D721Med (cell line): ENCODE measurements at regions not wholly inside any gene's neighbourhood (a gene's known extent, or its start where the extent isn't known, plus 50 kb on each side); places are given as distances from the start of the nearest gene placed in this dataset.

Source experiments
- DNase-seq: peaks from one replicate; pipeline ENCODE4 v3.0.0; 2011; ENCODE audit warnings: low spot score; ENCODE audit not compliant: insufficient read length
- FAIRE-seq: peaks from 2 replicates; lab custom pipeline; 2011; peaks lifted over from hg19 to GRCh38; lab: Jason Lieb, UNC
- TF ChIP-seq, protein P1 (sequence below): IDR thresholded peaks from 2 replicates; pipeline ENCODE4 v1.5.1; 2012; ENCODE audit warnings: mild to moderate bottlenecking, control low read depth; ENCODE audit not compliant: insufficient read depth; ENCODE audit errors: missing control alignments

DNA sequence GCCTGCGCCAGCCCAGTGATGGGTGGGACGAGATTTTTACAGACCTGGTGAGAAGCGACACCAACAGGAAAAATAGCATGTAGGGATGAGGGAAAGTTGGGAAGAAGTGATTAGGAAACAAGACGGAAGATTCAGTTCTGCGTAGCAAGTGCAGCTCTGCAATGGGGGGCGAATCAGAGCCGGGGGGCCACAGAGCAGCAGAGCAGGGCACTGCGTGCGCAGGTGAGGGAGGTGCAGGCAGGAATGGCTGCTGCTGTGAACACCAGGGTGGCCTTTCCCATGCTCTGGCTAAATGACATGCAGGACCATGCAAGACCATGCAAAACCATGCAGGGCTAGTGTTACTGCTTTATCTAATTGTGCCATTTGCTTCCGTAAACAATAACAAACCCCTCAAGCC lies 442.7 kb upstream of the FRG1 start:
- no peak for FAIRE-seq
- TF ChIP-seq, protein P1, sequence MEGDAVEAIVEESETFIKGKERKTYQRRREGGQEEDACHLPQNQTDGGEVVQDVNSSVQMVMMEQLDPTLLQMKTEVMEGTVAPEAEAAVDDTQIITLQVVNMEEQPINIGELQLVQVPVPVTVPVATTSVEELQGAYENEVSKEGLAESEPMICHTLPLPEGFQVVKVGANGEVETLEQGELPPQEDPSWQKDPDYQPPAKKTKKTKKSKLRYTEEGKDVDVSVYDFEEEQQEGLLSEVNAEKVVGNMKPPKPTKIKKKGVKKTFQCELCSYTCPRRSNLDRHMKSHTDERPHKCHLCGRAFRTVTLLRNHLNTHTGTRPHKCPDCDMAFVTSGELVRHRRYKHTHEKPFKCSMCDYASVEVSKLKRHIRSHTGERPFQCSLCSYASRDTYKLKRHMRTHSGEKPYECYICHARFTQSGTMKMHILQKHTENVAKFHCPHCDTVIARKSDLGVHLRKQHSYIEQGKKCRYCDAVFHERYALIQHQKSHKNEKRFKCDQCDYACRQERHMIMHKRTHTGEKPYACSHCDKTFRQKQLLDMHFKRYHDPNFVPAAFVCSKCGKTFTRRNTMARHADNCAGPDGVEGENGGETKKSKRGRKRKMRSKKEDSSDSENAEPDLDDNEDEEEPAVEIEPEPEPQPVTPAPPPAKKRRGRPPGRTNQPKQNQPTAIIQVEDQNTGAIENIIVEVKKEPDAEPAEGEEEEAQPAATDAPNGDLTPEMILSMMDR: no peak
- DNase-seq: no peak

DNA sequence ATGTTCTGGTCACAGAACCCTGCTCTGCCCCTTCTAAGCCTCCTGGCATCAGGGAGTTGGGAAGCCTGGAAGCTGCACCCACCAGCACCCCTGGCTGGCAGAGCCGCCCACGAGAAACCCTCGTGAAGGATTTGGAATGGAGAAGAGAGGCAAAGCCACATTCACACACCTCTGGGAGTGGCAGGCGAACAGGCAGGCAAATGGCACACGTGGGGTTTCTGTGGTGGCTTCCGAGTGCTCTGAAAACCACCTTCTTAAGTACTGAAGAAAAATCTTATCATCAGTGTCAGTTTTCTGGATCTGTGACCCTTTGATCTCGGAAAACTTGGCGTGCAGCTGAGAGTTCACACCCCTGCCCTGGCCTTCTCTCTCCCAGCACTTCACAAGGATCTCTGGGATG lies 442.2 kb upstream of the FRG1 start:
- TF ChIP-seq, protein P1: no peak
- DNase-seq (no peak), FAIRE-seq (no peak)

DNA sequence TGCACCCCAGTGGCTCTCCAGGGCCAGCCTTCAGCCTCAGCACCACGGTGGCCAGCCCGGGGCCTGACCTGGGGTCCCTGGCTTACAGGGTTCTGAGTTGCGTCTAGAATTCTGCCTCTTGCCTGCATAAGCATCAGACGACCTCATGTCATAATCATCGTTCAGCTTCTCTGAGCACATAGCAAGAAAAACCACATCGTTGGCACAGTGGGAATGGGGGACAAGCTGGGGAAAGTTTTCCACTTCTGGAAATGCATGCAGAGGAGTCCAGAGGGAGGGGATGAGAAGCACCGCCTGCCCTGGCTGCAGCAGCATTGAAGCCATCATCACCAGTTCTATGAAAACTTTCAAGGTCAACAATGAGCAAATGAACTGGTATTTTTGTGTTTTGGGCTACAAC lies 441.0 kb upstream of the FRG1 start:
- TF ChIP-seq, protein P1: no peak
- FAIRE-seq (no peak), DNase-seq (no peak)

DNA sequence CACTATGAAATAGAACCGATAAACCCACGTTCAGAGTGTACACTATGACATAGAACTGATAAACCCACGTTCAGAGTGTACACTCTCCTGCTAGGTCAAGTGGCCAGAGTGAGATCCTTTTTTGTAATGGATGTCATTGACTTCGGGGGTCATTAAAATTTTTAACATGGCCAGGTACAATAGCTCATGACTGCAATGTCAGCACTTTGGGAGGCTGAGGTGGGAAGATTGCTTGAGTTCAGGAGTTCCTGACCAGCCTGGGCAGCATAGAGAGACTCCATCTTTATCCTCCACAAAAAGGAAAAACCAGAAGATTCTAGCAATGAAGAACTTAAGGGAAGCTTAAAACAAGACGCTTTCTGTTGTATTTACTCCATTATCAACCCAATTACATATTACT lies 439.7 kb upstream of the FRG1 start:
- no peak for FAIRE-seq
- TF ChIP-seq, protein P1: no peak
- DNase-seq: no peak

DNA sequence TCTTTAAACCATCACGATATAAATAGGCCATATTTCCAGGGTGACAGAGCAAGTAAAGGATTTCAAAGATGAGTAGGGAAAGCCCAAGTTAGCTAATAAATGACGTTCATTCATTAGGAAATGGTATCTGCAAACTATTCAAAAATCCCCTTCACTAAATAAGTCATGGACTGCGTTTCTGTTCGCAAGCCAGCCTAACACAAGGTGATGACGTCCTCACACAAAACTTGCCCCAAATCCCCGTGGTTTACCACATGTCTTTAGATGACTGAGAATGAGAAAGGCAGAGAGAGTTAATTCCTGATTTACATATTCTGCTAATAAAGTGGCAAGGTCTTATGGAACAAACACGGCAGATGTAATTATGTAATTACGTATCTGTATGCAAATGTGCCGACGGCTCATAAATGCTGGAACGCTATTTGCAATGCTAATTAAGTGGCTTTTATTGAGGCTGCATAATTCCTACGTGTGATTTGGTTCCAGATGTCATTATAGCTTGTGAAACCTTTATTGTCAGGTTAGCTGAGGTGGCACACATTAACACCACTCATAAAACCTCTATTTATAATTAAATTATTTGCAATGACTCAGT lies 437.7 kb upstream of the FRG1 start:
- FAIRE-seq: no peak
- no peak for DNase-seq
- TF ChIP-seq, protein P1: no peak

DNA sequence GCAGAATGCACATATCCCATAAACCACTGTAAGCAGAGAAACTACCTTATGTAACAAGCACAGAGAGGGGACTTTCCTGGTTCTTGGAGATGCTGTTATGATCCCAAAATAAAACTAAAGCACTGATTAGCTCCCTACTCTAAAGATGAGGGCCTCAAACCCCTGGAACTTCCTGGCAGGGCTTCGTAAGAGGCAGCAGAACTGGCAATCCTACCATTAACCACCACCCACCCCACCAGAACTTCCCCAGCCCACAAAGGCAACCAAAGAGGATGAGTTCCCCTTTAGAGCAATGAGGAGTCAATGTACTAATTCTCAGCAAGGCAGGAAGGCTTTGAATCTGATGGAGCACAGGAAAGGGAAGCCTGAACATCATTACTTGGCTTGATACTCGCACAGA lies 436.5 kb upstream of the FRG1 start:
- TF ChIP-seq, protein P1: no peak
- DNase-seq: no peak
- no peak for FAIRE-seq

DNA sequence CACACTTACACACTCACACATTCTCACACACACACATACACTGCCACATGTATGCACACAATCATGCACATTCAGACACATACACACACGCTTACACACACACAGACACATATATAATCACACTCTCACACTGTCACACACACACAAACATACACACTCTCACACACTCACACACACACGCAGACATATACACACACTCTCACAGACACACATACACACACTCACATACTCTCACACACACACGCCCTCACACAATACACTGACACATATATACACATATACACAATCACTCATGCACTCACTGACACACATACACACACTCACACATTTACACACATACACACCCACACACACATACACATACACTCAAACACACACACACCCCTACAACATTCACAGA lies 435.3 kb upstream of the FRG1 start:
- no peak for DNase-seq
- FAIRE-seq: no peak

More for the DNA sequence above, 435.3 kb upstream of the FRG1 start:
- TF ChIP-seq, protein P1: no peak
